Activated CD8-positive, alpha-beta T cell treated with anti-CD3 and anti-CD28 coated beads for 36 hours (primary cell): ENCODE measurements at regions not wholly inside any gene's neighbourhood (a gene's known extent, or its start where the extent isn't known, plus 50 kb on each side); places are given as distances from the start of the nearest gene placed in this dataset.
"Not testable (repeated sequence)": the region's sequence is repeated elsewhere in the genome, so short reads cannot be mapped to it uniquely, and the experiment has no call there.

Experiments
- ATAC-seq: fragments of 200-7000 bp; cut with Tn5 transposase; one replicate; pipeline ENCODE4 v1.10.0; 2021; ENCODE audit warnings: mild to moderate bottlenecking, moderate library complexity
- CTCF ChIA-PET: fragments of 350-600 bp; sonication (Branson Sonifier 250); formaldehyde crosslinking; loops from one replicate; lab custom pipeline; 2021; ENCODE audit warnings: antibody characterized with exemption; lab: Charles Lee
- POLR2A ChIA-PET: fragments of 350-600 bp; sonication (Branson Sonifier 250); formaldehyde crosslinking; loops from one replicate; lab custom pipeline; 2021; ENCODE audit warnings: antibody characterized with exemption; lab: Charles Lee
- DNase-seq: peaks from one replicate; pipeline ENCODE4 v3.0.0-alpha.2; 2020
- H3K27ac Mint-ChIP-seq: one replicate; pipeline ENCODE4 v1.8.0; 2021; ENCODE audit warnings: mild to moderate bottlenecking, mixed read lengths
- H3K27me3 Mint-ChIP-seq: one replicate; pipeline ENCODE4 v1.8.0; 2021; ENCODE audit warnings: mixed read lengths
- H3K36me3 Mint-ChIP-seq: one replicate; pipeline ENCODE4 v1.8.0; 2021; ENCODE audit warnings: low read depth, mixed read lengths
- H3K4me1 Mint-ChIP-seq: one replicate; pipeline ENCODE4 v1.8.0; 2021; ENCODE audit warnings: low read depth, mixed read lengths
- H3K4me3 Mint-ChIP-seq: one replicate; pipeline ENCODE4 v1.8.0; 2021; ENCODE audit warnings: mild to moderate bottlenecking, moderate library complexity, mixed read lengths
- H3K9me3 Mint-ChIP-seq: one replicate; pipeline ENCODE4 v1.8.0; 2021; ENCODE audit warnings: mixed read lengths
- CTCF ChIP-seq: fragments of 200-600 bp; IDR thresholded peaks from one replicate; pipeline ENCODE4 v1.8.0; 2022; ENCODE audit warnings: antibody characterized with exemption, mild to moderate bottlenecking
- intact Hi-C: fragments of 100-400 bp; cut with micrococcal nuclease; formaldehyde crosslinking; loops from one replicate; pipeline ENCODE4 v1.10.0; 2022

- Mint-ChIP-seq H3K9me3 (peaks cover 2% of the 10 kb centered on the region), H3K27me3 (peaks cover 7% of the 10 kb centered on the region), H3K4me3 (peak overlapping the region; percentile 60), H3K27ac (no peak overlapping the region), H3K36me3 (no peaks in the 10 kb centered on the region), H3K4me1 (peaks cover 12% of the 10 kb centered on the region)
- no peak for TF ChIP-seq CTCF
- DNase-seq = no peak
- intact Hi-C loops = no loop called here
- ChIA-PET CTCF (interaction anchor here (0.7 to 2.7 kb wide), 23 partner anchors 11 to 278 kb away, joined by 3 to 25 read pairs (median 4); no protein-coding TSS in a partner anchor), POLR2A (interaction anchor here (0.5 to 0.7 kb wide), 2 partner anchors 78 to 604 kb away, joined by 3 read pairs; no protein-coding TSS in a partner anchor)
- ATAC-seq = no peak
These were observed 50.6 kb upstream of the RNF182 start for GRCh38 chr6:13874191-13874549.

DNA sequence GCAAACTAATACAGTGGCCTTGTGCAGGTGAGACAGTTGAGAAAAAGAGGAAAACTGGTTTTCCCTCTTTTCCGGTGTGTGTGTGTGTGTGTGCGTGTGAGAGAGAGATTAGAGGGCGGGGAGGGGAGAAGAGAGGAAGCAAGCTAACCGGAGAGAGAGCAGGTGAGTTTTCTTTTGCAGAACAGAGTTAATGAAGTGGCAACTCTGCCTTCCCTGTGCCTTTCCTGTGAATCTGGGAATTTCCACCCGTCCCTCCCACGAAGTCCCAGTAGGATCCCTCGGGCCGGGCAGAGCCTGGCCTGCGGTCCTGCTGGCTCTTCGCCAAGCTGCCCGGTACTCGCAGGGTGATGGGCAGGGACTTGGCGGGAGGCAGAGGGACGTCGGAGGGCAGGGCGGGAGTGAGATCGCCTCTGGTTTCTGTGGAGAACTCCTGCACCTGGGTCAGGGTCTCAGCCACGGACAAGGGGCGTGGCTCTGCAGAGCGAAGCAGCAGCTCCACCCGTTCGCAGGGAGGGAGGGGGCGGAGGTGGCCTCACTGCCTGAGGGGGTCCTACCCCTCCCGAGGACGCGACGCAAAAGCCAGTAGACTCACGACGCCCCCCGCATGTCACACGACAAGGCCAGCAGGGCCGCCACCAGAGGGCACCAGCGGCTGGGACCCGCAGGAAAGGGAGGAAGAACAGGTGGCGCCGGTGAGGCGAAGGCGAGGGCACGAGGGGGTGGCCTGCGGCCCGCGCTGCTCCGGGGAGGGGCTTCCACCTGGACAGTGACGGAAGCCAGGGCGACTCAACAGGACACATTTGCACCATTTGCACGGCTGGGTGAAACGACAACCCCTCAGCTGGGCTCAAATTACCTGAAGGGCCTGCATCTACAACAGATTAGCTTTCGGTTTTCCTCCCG lies 51.2 kb upstream of the RNF182 start:
- no peak overlapping the region for H3K27ac Mint-ChIP-seq
- CTCF ChIA-PET = interaction anchor here (0.7 to 2.7 kb wide), 22 partner anchors 11 to 279 kb away, joined by 3 to 25 read pairs (median 4); no protein-coding TSS in a partner anchor
- no peaks in the 10 kb centered on the region for H3K36me3 Mint-ChIP-seq
- peaks cover 2% of the 10 kb centered on the region for H3K9me3 Mint-ChIP-seq
- peaks cover 7% of the 10 kb centered on the region for H3K27me3 Mint-ChIP-seq
- ATAC-seq = peak; percentile 95
- peak; percentile 86 for TF ChIP-seq CTCF
- peak overlapping the region; percentile 60 for H3K4me3 Mint-ChIP-seq
- POLR2A ChIA-PET = interaction anchor here (0.5 to 0.7 kb wide), 2 partner anchors 78 to 605 kb away, joined by 3 read pairs; no protein-coding TSS in a partner anchor
- peaks cover 12% of the 10 kb centered on the region for H3K4me1 Mint-ChIP-seq
- intact Hi-C loops = no loop called here
- peak; percentile 86 for DNase-seq

- DNase-seq (no peak), ATAC-seq (no peak)
- H3K27ac Mint-ChIP-seq = no peak overlapping the region
- no peaks in the 10 kb centered on the region for H3K9me3 Mint-ChIP-seq
- peaks cover 7% of the 10 kb centered on the region for H3K27me3 Mint-ChIP-seq
- peak overlapping the region; percentile 60 for H3K4me3 Mint-ChIP-seq
- peaks cover 12% of the 10 kb centered on the region for H3K4me1 Mint-ChIP-seq
- no peaks in the 10 kb centered on the region for H3K36me3 Mint-ChIP-seq
- ChIA-PET POLR2A (no interaction called here), CTCF (interaction anchor here (0.7 to 2.7 kb wide), 3 partner anchors 13 to 194 kb away, joined by 3 to 25 read pairs (median 12); no protein-coding TSS in a partner anchor)
- intact Hi-C loops = no loop called here
- TF ChIP-seq CTCF = no peak
These were observed 52.1 kb upstream of the RNF182 start for GRCh38 chr6:13872681-13873080.

DNA sequence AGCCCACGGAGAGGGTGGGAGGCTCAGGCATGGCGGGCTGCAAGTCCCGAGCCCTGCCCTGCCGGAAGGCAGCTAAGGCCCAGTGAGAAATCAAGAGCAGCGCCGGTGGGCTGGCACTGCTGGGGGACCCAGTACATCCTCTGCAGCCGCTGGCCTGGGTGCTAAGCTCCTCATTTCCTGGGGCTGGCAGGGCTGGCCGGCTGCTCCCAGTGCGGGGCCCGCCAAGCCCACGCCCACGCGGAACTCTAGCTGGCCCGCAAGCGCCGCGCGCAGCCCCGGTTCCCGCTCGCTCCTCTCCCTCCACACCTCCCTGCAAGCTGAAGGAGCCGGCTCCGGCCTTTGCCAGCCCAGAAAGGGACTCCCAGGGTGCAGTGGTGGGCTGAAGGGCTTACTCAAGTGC lies 52.7 kb upstream of the RNF182 start:
- H3K9me3 Mint-ChIP-seq, H3K36me3 Mint-ChIP-seq, ATAC-seq, H3K27me3 Mint-ChIP-seq, intact Hi-C loops, H3K4me3 Mint-ChIP-seq, POLR2A ChIA-PET, H3K27ac Mint-ChIP-seq, DNase-seq: not testable (repeated sequence)
- CTCF ChIA-PET = interaction anchor here (0.9 kb wide), 1 partner anchor 195 kb away, joined by 3 read pairs; no protein-coding TSS in a partner anchor
- peaks cover 12% of the 10 kb centered on the region for H3K4me1 Mint-ChIP-seq

- CTCF ChIA-PET = interaction anchor here (0.9 to 2.1 kb wide), 3 partner anchors 9 to 196 kb away, joined by 3 to 14 read pairs (median 5); no protein-coding TSS in a partner anchor
- intact Hi-C loops = no loop called here
These were observed 54.4 kb upstream of the RNF182 start for GRCh38 chr6:13870214-13870830.

More at GRCh38 chr6:13870214-13870830, 54.4 kb upstream of the RNF182 start:
- no peak for TF ChIP-seq CTCF
- no peak overlapping the region for H3K4me3 Mint-ChIP-seq
- H3K9me3 Mint-ChIP-seq = no peaks in the 10 kb centered on the region
- H3K27me3 Mint-ChIP-seq = peaks cover 10% of the 10 kb centered on the region
- ATAC-seq (no peak), DNase-seq (no peak)
- no peaks in the 10 kb centered on the region for H3K36me3 Mint-ChIP-seq
- H3K27ac Mint-ChIP-seq = no peak overlapping the region
- H3K4me1 Mint-ChIP-seq = peaks cover 12% of the 10 kb centered on the region
- POLR2A ChIA-PET = interaction anchor here (1.3 kb wide), 1 partner anchor 74 kb away, joined by 5 read pairs; no protein-coding TSS in a partner anchor
